Thyroid gland (tissue), 4 donors: ENCODE measurements at regions not wholly inside any gene's neighbourhood (a gene's known extent, or its start where the extent isn't known, plus 50 kb on each side); places are given as distances from the start of the nearest gene placed in this dataset.

Source experiments
- CTCF ChIP-seq, 6 experiments: fragments of 200-600 bp in 3 of 6; fragments of 450-650 bp in 3 of 6; sonication (generic) in 3 of 6; IDR thresholded peaks; one replicate each; pipeline ENCODE4 v1.5.1; 2016 to 2019; ENCODE audit warnings: antibody characterized with exemption in 6 of 6, mild to moderate bottlenecking in 2 of 6, inconsistent platforms in 1 of 6, moderate library complexity in 1 of 6
- POLR2A ChIP-seq, 2 donors: fragments of 450-650 bp; IDR thresholded peaks; one replicate each; pipeline ENCODE4 v1.6.1; 2017; ENCODE audit warnings: antibody characterized with exemption in 2 of 2, mild to moderate bottlenecking in 2 of 2, moderate library complexity in 1 of 2

GRCh38 chr6:51487937-51488336, 599.5 kb downstream of the PKHD1 start:
- TF ChIP-seq POLR2A (IDR thresholded peaks at IDR 0.05), result no peak
- TF ChIP-seq CTCF (IDR thresholded peaks at IDR 0.05), result no peak
